Stimulated activated naive CD8-positive, alpha-beta T cell treated with anti-CD3 and anti-CD28 coated beads, Interleukin-15, Interleukin-2, amounts not matched to agents 100 ng/mL and 50 ng/mL, for 24 hours (primary cell): ENCODE measurements at regions not wholly inside any gene's neighbourhood (a gene's known extent, or its start where the extent isn't known, plus 50 kb on each side); places are given as distances from the start of the nearest gene placed in this dataset.

ENCODE experiments used
- H3K27ac Mint-ChIP-seq: one replicate; pipeline ENCODE4 v1.8.0; 2021; ENCODE audit warnings: mild to moderate bottlenecking, mixed read lengths
- H3K27me3 Mint-ChIP-seq: one replicate; pipeline ENCODE4 v1.8.0; 2021; ENCODE audit warnings: mixed read lengths
- H3K36me3 Mint-ChIP-seq: one replicate; pipeline ENCODE4 v1.8.0; 2021; ENCODE audit warnings: low read depth, mixed read lengths
- H3K4me1 Mint-ChIP-seq: one replicate; pipeline ENCODE4 v1.8.0; 2021; ENCODE audit warnings: low read depth, mixed read lengths
- H3K4me3 Mint-ChIP-seq: one replicate; pipeline ENCODE4 v1.8.0; 2021; ENCODE audit warnings: mild to moderate bottlenecking, mixed read lengths
- H3K9me3 Mint-ChIP-seq: one replicate; pipeline ENCODE4 v1.8.0; 2021; ENCODE audit warnings: mixed read lengths

DNA sequence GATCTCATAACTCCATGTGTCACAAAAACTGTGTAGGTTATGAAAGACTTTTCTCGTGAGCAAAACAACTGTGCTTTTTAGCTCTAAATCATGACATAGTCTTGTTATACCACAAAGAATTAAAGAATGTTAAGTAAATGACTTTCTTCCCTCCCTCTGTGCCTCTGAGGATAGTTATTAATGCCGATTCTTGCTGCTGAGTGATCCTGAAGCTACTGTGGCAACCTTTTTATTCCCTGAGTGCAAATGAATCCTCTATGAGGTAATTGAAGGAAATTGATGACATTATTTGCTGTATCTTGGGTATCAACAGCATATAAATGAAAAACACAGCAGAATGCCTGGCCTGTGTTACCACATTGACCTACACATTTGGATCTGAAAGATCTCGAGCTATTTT, 142.2 kb upstream of the HDAC9 start:
- H3K4me1 Mint-ChIP-seq, result peaks cover 13% of the 10 kb centered on the region
- H3K4me3 Mint-ChIP-seq, result no peak overlapping the region
- H3K36me3 Mint-ChIP-seq, result no peaks in the 10 kb centered on the region
- no peaks in the 10 kb centered on the region for H3K27me3 Mint-ChIP-seq
- no peak overlapping the region for H3K27ac Mint-ChIP-seq
- no peaks in the 10 kb centered on the region for H3K9me3 Mint-ChIP-seq

DNA sequence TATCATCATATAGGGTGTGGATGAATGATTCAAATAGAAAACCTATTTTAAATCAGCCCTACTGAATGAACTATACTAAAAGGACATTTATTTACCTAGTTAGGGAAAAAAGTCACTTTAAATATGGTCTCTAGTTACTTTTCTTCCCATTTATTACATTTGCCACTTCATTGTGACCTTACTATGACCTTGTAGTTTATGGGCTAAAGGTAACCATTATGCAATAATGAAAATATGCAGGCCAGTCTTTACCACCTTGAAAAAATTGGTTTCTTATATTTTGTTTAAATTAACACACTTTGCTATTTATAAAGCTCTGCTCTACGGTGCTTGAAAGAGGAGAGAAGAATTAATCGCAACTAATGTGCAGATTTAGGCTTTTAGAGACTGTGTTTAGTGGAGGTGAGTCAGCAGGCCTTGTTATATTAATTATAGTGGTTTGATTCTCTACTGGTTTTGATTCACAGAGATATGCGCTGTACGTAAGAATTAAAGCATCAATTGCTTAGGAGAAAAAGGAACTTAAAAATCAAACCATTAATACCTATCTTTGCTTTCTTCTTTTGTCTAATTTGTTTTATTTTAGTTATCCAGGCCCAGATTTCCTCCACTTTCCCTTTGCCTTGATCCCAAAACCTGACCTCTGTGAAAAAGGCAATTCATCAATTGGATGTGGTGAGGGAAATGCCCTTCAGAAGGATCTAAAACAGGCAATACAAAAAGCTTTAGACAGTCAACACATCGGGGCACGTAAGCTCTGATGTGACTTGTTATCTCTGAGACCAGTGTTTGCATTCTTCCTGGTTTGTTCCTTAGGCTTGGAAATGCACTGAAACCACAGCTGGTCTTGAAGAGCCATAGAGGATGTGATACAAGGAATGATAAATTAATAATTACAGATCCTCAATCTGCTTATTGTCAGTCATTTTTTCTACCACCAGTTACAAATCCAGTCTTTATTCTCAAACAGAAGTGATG, 141.2 kb upstream of the HDAC9 start:
- Mint-ChIP-seq H3K9me3 (no peaks in the 10 kb centered on the region), H3K27me3 (no peaks in the 10 kb centered on the region), H3K27ac (no peak overlapping the region), H3K4me3 (no peak overlapping the region), H3K36me3 (no peaks in the 10 kb centered on the region), H3K4me1 (peaks cover 13% of the 10 kb centered on the region)

DNA sequence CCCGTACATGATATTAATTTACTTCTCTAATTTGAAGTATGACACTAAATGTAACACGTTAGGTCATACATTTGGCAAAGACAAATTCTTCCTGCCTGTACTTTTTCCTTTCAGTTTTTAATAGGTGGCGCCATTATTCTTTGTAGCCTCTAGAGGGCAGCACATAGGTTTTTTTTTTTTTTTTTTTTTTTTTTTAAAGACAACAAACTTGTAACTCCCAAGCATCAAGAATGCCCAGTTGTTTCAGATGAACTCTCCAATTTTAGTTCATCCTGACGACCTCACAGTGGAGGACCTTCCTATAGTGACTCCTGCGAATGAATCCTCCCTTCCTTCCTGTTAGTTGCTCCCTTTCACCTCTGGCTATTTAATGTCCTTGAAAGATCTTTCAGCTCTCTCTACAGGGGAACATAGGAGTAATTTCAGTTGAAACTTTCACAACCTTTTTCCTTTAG, 139.3 kb upstream of the HDAC9 start:
- no peaks in the 10 kb centered on the region for H3K36me3 Mint-ChIP-seq
- peak overlapping the region; percentile 45 for H3K4me3 Mint-ChIP-seq

DNA sequence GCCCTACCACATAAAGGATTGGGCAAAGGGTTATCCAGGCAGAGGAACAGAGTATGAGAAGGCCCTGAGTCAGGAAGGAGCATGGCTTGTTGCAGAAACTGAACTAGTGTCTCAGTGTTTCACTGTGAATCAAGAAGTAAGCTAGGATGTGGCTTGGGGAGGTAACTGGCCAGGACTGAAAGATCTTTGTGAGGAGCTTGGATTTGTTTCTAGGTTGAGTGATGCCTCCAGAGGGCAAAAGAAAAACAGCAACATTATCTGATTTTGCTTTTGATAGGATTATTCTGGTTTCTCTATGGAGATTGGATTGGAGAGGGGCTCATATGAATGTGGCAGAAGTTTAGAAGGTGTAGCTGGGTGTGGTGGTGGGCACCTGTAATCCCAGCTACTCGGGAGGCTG, 137.9 kb upstream of the HDAC9 start:
- peaks cover 13% of the 10 kb centered on the region for H3K4me1 Mint-ChIP-seq
- no peak overlapping the region for H3K27ac Mint-ChIP-seq
- peaks cover 4% of the 10 kb centered on the region for H3K27me3 Mint-ChIP-seq
- H3K9me3 Mint-ChIP-seq, result no peaks in the 10 kb centered on the region
- no peaks in the 10 kb centered on the region for H3K36me3 Mint-ChIP-seq
- H3K4me3 Mint-ChIP-seq, result no peak overlapping the region

More for the DNA sequence above, 139.3 kb upstream of the HDAC9 start:
- H3K27me3 Mint-ChIP-seq, result no peaks in the 10 kb centered on the region
- peaks cover 13% of the 10 kb centered on the region for H3K4me1 Mint-ChIP-seq
- no peak overlapping the region for H3K27ac Mint-ChIP-seq
- H3K9me3 Mint-ChIP-seq, result no peaks in the 10 kb centered on the region

DNA sequence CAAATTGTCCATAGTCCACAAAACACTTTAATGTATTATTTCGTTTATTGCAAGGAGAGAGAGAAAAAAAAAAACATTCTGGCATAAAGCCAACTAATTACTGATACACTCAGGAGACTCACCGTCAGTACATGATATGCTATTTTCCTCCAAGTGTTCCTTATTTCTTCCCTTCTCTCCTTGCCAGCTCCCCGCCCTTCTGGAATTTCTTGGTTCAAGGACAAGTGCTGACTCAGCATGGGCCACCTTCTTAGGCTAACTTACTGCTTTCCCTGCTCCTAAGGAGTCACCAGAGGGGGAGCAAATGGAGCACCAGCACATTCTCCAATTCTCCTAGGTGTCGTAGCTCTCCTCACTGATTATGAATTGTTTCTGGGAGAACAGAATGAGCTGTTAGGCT, 133.8 kb upstream of the HDAC9 start:
- Mint-ChIP-seq H3K36me3 (no peaks in the 10 kb centered on the region), H3K9me3 (no peaks in the 10 kb centered on the region), H3K4me1 (no peaks in the 10 kb centered on the region), H3K4me3 (no peak overlapping the region), H3K27ac (no peak overlapping the region), H3K27me3 (peaks cover 4% of the 10 kb centered on the region)

DNA sequence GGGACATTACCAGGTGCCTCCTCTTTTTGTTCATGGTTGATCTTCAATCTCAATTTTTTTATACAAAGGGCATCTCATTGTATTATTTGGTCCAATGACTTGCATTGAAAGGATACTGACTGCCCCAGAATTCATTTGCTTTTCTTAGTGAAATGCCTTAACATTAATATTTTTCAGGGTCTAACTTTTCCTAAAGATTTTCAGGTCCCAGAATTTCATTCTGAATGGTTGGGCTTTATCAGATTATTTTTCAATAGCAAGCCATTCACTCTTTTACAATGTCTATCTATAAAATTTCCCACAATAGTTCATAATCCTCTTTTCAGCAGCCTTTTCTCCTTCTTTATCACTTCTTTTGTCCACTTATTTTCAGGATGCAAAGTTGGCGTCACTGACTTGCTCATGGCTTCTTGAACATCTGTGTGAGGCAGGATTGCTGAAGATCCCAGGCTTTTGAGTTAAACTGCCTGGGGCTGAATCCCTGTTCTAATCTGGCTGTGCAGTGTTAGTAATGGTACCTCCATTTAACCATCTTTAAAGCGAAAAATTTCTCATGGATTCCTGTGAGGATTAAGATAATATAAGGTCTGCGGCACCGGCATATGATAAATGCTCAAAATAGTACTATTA, 131.7 kb upstream of the HDAC9 start:
- H3K4me3 Mint-ChIP-seq, result no peak overlapping the region
- no peaks in the 10 kb centered on the region for H3K9me3 Mint-ChIP-seq
- peaks cover 4% of the 10 kb centered on the region for H3K27me3 Mint-ChIP-seq
- no peak overlapping the region for H3K27ac Mint-ChIP-seq
- H3K36me3 Mint-ChIP-seq, result no peaks in the 10 kb centered on the region
- no peaks in the 10 kb centered on the region for H3K4me1 Mint-ChIP-seq

DNA sequence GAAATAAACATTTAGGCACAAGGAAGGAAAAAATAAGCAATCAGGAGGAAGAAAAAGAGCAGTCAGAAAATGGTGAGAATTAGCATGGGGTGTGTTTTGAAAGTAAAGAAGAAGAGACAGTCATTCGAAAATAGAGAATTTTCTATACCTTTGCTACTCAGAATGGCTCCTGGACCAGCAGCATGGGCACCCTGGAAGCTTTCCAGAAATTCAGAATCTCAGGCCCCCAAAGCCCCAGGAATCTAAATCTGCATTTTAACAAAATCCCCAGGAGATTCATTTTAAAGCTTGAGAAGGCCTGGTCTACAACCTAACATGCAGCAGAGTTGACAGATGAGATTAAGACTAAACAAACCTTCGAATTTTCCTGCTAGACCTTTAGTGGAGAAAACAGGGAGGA, 131.2 kb upstream of the HDAC9 start:
- Mint-ChIP-seq H3K36me3 (no peaks in the 10 kb centered on the region), H3K27ac (no peak overlapping the region), H3K4me3 (no peak overlapping the region), H3K9me3 (no peaks in the 10 kb centered on the region), H3K4me1 (no peaks in the 10 kb centered on the region), H3K27me3 (peaks cover 4% of the 10 kb centered on the region)

DNA sequence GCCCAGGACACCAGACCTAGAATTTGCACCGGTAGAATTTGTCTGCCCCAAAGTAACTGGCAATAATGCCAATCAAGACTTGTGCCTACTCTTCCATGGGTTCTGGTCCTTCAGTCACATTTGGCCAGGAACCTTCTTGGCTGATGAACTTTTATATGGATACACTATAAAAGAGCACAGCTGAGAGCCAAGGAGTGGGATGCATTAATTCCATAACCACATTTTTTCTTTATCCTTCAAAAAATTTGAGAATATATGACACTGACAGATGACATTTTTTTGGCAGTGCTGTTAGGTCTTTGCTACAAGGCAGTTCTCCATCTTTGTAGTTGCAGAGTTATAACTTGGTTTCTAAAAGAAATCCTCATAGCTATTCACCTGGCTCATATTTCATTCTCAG, 129.2 kb upstream of the HDAC9 start:
- Mint-ChIP-seq H3K27ac (no peak overlapping the region), H3K4me1 (no peaks in the 10 kb centered on the region), H3K36me3 (no peaks in the 10 kb centered on the region)

DNA sequence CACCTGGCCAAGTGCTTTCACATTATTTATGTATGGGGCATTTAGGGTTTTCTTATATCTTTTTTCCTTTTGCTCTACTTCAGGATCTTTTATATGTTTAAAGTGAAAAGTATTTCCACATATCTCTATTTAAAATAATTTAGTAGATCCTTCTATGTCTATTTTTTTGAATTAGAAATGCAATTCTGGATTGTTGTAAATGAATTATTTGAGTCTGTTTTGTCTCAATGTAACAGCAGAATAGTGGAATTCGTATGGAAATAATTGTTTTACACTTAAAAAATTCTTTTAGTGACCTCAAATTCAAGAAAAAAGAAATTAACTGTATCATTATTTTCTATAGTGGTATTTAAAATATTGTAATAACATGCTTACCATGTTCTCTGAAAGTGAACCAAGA, 126.5 kb upstream of the HDAC9 start:
- no peaks in the 10 kb centered on the region for H3K9me3 Mint-ChIP-seq
- no peaks in the 10 kb centered on the region for H3K36me3 Mint-ChIP-seq
- no peak overlapping the region for H3K4me3 Mint-ChIP-seq
- no peaks in the 10 kb centered on the region for H3K27me3 Mint-ChIP-seq
- no peak overlapping the region for H3K27ac Mint-ChIP-seq
- H3K4me1 Mint-ChIP-seq, result no peaks in the 10 kb centered on the region

More for the DNA sequence above, 129.2 kb upstream of the HDAC9 start:
- no peaks in the 10 kb centered on the region for H3K9me3 Mint-ChIP-seq
- H3K27me3 Mint-ChIP-seq, result peaks cover 4% of the 10 kb centered on the region
- no peak overlapping the region for H3K4me3 Mint-ChIP-seq

DNA sequence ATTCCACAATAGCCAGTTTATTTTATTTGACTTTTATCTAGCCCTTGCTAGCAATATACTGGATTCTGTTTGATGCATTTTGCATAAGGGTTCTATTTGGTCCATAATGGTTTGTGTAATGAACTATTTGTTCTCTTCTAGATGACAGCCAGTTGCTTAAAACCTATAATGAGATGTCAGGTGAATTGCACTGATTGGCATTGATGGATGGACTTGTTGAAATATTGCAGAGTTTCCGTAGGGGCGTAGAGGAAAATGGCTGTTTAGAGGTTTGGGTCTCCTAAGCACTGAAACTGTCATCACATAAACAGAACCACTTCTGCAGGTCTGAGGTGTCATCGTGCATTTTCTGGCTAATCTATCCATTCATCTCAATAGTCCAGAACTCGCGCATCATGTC, 124.9 kb upstream of the HDAC9 start:
- H3K36me3 Mint-ChIP-seq, result no peaks in the 10 kb centered on the region
- H3K27ac Mint-ChIP-seq, result no peak overlapping the region
- H3K9me3 Mint-ChIP-seq, result no peaks in the 10 kb centered on the region
- no peak overlapping the region for H3K4me3 Mint-ChIP-seq
- H3K4me1 Mint-ChIP-seq, result no peaks in the 10 kb centered on the region
- H3K27me3 Mint-ChIP-seq, result no peaks in the 10 kb centered on the region

DNA sequence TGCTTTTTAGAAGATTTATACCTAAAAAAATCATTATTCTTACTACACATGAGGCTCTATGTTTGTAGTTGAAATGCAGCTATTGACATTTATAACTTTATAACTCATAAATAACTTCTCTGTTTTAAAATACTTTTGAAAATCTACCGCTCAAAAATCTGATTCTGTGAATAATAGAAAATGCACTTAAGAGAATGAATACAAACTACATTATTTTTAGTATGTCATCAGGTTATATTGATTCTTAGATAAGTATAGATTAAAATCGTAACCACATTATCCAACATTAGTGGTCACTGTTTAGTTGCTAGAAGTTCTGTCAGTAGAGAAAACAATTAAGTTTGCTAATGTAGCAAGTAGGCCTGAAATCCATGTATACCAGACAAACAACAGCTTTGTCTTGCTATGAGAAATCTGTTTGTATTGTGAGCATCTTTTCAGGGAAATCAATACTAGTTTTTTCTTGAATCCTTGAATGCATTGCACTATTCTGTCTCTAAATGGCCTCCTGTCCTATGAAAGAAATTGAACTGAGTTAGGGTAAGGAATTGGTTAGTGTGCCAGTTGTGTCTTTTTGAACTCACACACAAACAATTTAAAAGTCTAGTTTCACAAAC, 116.5 kb upstream of the HDAC9 start:
- no peaks in the 10 kb centered on the region for H3K27me3 Mint-ChIP-seq
- H3K27ac Mint-ChIP-seq, result no peak overlapping the region
- no peaks in the 10 kb centered on the region for H3K9me3 Mint-ChIP-seq
- no peak overlapping the region for H3K4me3 Mint-ChIP-seq
- H3K36me3 Mint-ChIP-seq, result no peaks in the 10 kb centered on the region
- no peaks in the 10 kb centered on the region for H3K4me1 Mint-ChIP-seq

DNA sequence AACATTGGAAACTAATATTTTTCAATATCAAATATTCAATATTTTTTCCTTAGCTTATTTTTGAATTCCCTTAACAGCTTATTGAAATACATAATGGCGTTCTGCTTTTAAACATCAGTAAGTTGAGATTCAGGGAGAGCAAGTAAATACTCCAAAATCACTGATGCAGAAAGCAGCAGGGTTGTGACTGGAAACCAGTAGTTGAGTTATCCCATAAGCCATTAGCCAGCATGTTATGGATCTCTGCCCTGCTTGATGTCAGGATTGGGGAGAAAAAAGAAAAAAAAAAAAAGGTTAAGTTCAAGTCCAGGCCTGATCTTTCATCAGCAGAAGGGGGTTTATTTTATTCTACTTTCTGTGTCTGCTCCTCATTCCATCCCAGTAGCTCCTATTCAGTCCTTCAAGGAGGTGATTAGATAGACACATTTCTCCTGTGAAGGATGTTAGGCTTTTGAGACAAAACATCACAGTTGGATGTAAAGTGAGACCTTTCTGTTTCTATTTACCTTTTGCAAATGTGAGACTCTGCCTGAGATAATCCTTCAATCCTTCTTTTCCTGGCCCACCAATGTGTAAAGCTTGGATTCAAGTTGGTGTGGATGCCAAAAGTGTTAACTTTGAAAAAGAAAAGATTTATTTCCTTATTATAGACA, 110.9 kb upstream of the HDAC9 start:
- Mint-ChIP-seq H3K27me3 (no peaks in the 10 kb centered on the region), H3K36me3 (no peaks in the 10 kb centered on the region), H3K4me3 (no peak overlapping the region), H3K4me1 (peaks cover 7% of the 10 kb centered on the region), H3K9me3 (no peaks in the 10 kb centered on the region), H3K27ac (no peak overlapping the region)

DNA sequence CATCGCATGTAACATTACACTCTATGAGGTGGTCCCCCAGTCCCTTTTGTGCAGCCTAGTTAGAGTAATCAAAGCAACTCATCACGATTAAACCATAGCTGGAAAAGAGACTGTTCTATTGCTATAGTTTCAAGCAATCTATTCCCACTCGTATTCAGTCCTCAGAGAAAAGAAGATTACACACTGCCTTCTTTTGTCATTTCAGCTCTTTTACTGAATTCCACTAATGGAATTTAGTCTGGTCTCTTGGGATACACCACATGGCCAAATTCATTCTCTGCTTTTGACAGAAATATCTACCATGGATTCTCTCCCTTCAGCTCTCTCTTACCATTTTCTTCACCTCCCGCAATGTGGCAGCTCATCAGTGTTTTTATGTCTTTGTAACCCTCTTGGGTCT, 108.9 kb upstream of the HDAC9 start:
- no peaks in the 10 kb centered on the region for H3K9me3 Mint-ChIP-seq
- H3K36me3 Mint-ChIP-seq, result no peaks in the 10 kb centered on the region
- no peak overlapping the region for H3K4me3 Mint-ChIP-seq
- no peak overlapping the region for H3K27ac Mint-ChIP-seq
- peaks cover 13% of the 10 kb centered on the region for H3K4me1 Mint-ChIP-seq
- no peaks in the 10 kb centered on the region for H3K27me3 Mint-ChIP-seq

DNA sequence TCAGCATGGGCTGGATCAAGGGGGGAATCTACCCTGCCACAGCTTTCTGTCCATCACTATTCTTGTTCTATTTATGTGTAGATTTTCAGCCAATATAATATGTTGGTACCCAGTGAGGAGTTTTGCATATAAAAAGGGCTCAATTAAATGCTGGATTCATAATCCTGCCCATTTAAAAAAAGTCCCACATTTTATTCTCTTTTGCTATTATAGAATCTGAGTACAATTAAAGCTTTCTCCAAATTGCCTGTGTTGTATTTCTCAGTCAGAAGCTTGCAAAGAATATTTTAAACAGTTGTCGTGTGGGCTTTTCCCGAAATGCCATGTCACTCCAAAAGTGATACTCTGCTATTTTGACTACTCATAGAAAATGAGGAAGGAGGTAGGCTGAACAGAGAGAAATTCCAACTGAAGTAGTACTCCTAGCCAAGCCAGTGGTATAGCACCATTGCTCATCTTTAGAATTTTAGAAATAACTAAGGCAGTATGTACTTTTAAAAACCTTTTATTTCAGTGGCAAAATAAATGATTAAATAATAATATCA, 108.3 kb upstream of the HDAC9 start:
- no peak overlapping the region for H3K4me3 Mint-ChIP-seq
- H3K4me1 Mint-ChIP-seq, result peaks cover 13% of the 10 kb centered on the region
- no peak overlapping the region for H3K27ac Mint-ChIP-seq
- no peaks in the 10 kb centered on the region for H3K9me3 Mint-ChIP-seq
- H3K36me3 Mint-ChIP-seq, result no peaks in the 10 kb centered on the region
- no peaks in the 10 kb centered on the region for H3K27me3 Mint-ChIP-seq

DNA sequence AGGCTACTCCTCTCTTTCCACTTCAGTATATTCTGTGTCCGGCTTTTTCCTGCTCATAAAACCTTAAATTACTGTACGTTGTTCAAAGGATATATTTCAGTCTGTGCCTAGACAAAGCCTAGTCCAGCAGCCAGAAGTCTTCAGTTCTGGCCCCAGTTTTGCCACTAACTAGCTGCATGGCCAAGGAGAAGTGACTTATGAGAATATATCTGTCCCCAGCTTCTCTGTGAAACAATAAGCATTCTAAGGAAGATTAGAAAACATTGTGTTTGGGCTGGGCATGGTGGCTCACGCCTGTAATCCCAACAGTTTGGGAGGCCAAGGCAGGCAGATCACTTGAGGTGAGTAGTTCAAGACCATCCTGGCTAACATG, 105.0 kb upstream of the HDAC9 start:
- Mint-ChIP-seq H3K4me1 (peaks cover 17% of the 10 kb centered on the region), H3K9me3 (no peaks in the 10 kb centered on the region)

More for the DNA sequence above, 105.0 kb upstream of the HDAC9 start:
- no peak overlapping the region for H3K27ac Mint-ChIP-seq
- no peaks in the 10 kb centered on the region for H3K36me3 Mint-ChIP-seq
- no peaks in the 10 kb centered on the region for H3K27me3 Mint-ChIP-seq
- no peak overlapping the region for H3K4me3 Mint-ChIP-seq
